Stimulated activated CD4-positive, alpha-beta T cell treated with anti-CD3 and anti-CD28 coated beads, Interleukin-12 subunit alpha, Interleukin-12 subunit beta, amount 100 ng/mL, for 24 hours (primary cell): ENCODE measurements at regions not wholly inside any gene's neighbourhood (a gene's known extent, or its start where the extent isn't known, plus 50 kb on each side); places are given as distances from the start of the nearest gene placed in this dataset.
"Not testable (repeated sequence)": the region's sequence is repeated elsewhere in the genome, so short reads cannot be mapped to it uniquely, and the experiment has no call there.

ENCODE experiments used
- DNase-seq, 2 experiments: peaks; one replicate each; pipeline ENCODE4 v3.0.0-alpha.2; 2020; ENCODE audit warnings: low read depth in 2 of 2

GRCh38 chr13:62432295-62432694 is 1016.6 kb upstream of the PCDH20 start:
- DNase-seq = no peak

GRCh38 chr13:62431852-62432251 is 1016.2 kb upstream of the PCDH20 start:
- no peak for DNase-seq

- no peak for DNase-seq
Observed at GRCh38 chr13:62418872-62419271, 1003.2 kb upstream of the PCDH20 start.

GRCh38 chr13:62418376-62418775 is 1002.7 kb upstream of the PCDH20 start:
- no peak for DNase-seq

GRCh38 chr13:62407871-62408270 is 992.2 kb upstream of the PCDH20 start:
- DNase-seq = no peak

- DNase-seq = no peak
Observed at GRCh38 chr13:62388515-62388914, 972.9 kb upstream of the PCDH20 start.

- DNase-seq = no peak
Observed at GRCh38 chr13:62387647-62388046, 972.0 kb upstream of the PCDH20 start.

GRCh38 chr13:62379241-62379640 is 963.6 kb upstream of the PCDH20 start:
- not testable (repeated sequence) for DNase-seq

- DNase-seq = no peak
Observed at GRCh38 chr13:62377838-62378237, 962.2 kb upstream of the PCDH20 start.

GRCh38 chr13:62375653-62376052 is 960.0 kb upstream of the PCDH20 start:
- DNase-seq = no peak

- DNase-seq = no peak
Observed at GRCh38 chr13:62371737-62372136, 956.1 kb upstream of the PCDH20 start.

GRCh38 chr13:62367971-62368370 is 952.3 kb upstream of the PCDH20 start:
- DNase-seq = not testable (repeated sequence)

GRCh38 chr13:62360609-62361008 is 945.0 kb upstream of the PCDH20 start:
- DNase-seq = no peak

- no peak for DNase-seq
Observed at GRCh38 chr13:62358646-62358932, 942.9 kb upstream of the PCDH20 start.

GRCh38 chr13:62357887-62358645 is 942.4 kb upstream of the PCDH20 start:
- no peak for DNase-seq

GRCh38 chr13:62356977-62357376 is 941.3 kb upstream of the PCDH20 start:
- DNase-seq = no peak

- no peak for DNase-seq
Observed at GRCh38 chr13:62337109-62337880, 921.6 kb upstream of the PCDH20 start.

- no peak for DNase-seq
Observed at GRCh38 chr13:62336507-62336906, 920.9 kb upstream of the PCDH20 start.

- DNase-seq = no peak
Observed at GRCh38 chr13:62333466-62333865, 917.8 kb upstream of the PCDH20 start.

- DNase-seq = no peak
Observed at GRCh38 chr13:62331384-62331783, 915.7 kb upstream of the PCDH20 start.

- no peak for DNase-seq
Observed at GRCh38 chr13:62327367-62327766, 911.7 kb upstream of the PCDH20 start.

GRCh38 chr13:62324842-62325241 is 909.2 kb upstream of the PCDH20 start:
- no peak for DNase-seq

GRCh38 chr13:62321895-62322294 is 906.2 kb upstream of the PCDH20 start:
- no peak for DNase-seq
